ENCODE measurements at regions not wholly inside any gene's neighbourhood (a gene's known extent, or its start where the extent isn't known, plus 50 kb on each side); places are given as distances from the start of the nearest gene placed in this dataset.

DNA sequence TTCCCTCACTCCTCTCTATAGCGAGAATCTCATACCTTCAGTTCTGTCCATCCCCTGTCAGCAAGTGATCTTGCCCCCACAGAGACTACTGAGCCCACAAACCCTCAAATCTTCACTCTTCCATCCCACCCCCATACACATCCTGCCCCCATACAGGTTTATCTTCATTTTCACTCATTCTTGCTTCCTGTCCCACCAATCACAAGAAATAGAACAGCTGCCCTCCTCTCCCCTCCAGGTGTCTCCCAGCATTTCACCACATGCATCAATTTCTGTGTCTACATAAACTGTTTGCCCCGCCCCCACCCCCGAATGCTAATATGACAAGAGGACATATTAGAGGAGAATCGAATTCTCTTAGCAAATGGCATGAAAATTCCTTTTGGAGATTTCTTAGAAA lies 54.9 kb upstream of the CARMIL1 start:
- TF ChIP-seq SUZ12 (IDR thresholded peaks at IDR 0.05; ENCODE audit: extremely low read depth, insufficient read depth, insufficient read length) (no peak), YY1 (IDR thresholded peaks at IDR 0.05; ENCODE audit: insufficient read depth, insufficient read length) (no peak)
